ENCODE measurements at regions not wholly inside any gene's neighbourhood (a gene's known extent, or its start where the extent isn't known, plus 50 kb on each side); places are given as distances from the start of the nearest gene placed in this dataset.

GRCh38 chr13:50280441-50280937 is 265.2 kb downstream of the KCNRG start:
- no peak overlapping the region for H3K18ac ChIP-seq (ENCODE audit: low read depth, low read length)
- no peak overlapping the region for H3K23ac ChIP-seq (ENCODE audit: low read depth, low read length)
- no peak overlapping the region for H3K4me2 ChIP-seq (ENCODE audit: low read depth, low read length)
- no peak overlapping the region for H3K14ac ChIP-seq (replicated peaks; ENCODE audit: low read depth, low read length)
- H4K5ac ChIP-seq (ENCODE audit: low read depth, low read length), result no peak overlapping the region
- no peak overlapping the region for H3K9ac ChIP-seq (ENCODE audit: low read depth, low read length)
- no peak overlapping the region for H2BK20ac ChIP-seq (ENCODE audit: low read depth, low read length)
- ChIA-PET POLR2A (ENCODE audit: unreplicated experiment) (no interaction called here), CTCF (interaction anchor here (0.7 kb wide), 1 partner anchor 19 kb away, joined by 3 read pairs; no protein-coding TSS in a partner anchor)
- H3K4me1 ChIP-seq (ENCODE audit: control insufficient read depth, insufficient read depth, low read length), result no peaks in the 10 kb centered on the region
- no peak overlapping the region for H3K56ac ChIP-seq (ENCODE audit: extremely low read depth, insufficient read depth, low read length)
- intact Hi-C loops (cut with micrococcal nuclease), result no loop called here
- no peaks in the 10 kb centered on the region for H3K36me3 ChIP-seq (ENCODE audit: control insufficient read depth, insufficient read depth, low read length)
- in situ Hi-C loops (cut with MboI; ENCODE audit: low sequenced_read_pairs), result no loop called here
- H2BK5ac ChIP-seq (ENCODE audit: low read depth, low read length, poor library complexity, severe bottlenecking), result no peak overlapping the region
- dilution Hi-C loops (cut with HindIII; ENCODE audit: low sequenced_read_pairs, unreplicated experiment), result no loop called here
- peaks cover 5% of the 10 kb centered on the region for H3K9me3 ChIP-seq (ENCODE audit: control insufficient read depth, insufficient read depth, low read length)
- H4K91ac ChIP-seq (ENCODE audit: insufficient read depth, low read depth, low read length), result no peak overlapping the region
- H3K79me1 ChIP-seq (ENCODE audit: low read depth in 1 of 2, low read length in 2 of 2), result no peaks in the 10 kb centered on the region
- no TSS peak for BruUV-seq (replicated peaks)
- no peak overlapping the region for H3K4me3 ChIP-seq (ENCODE audit: insufficient read depth, low read depth, low read length)
- no peak overlapping the region for H2AK9ac ChIP-seq (replicated peaks; ENCODE audit: low read depth, low read length, poor library complexity)
- TF ChIP-seq CHD1 (IDR thresholded peaks at IDR 0.05; ENCODE audit: low read depth, low read length) (no peak), MXI1 (IDR thresholded peaks at IDR 0.05; ENCODE audit: borderline replicate concordance, low read depth, low read length) (no peak), ELK1 (IDR thresholded peaks at IDR 0.05; ENCODE audit: borderline replicate concordance, low read depth, low read length) (no peak), MAFK (IDR thresholded peaks at IDR 0.05; ENCODE audit: low read depth, low read length) (no peak), MAZ (IDR thresholded peaks at IDR 0.05; ENCODE audit: borderline replicate concordance, low read depth, low read length) (no peak), BHLHE40 (IDR thresholded peaks at IDR 0.05; ENCODE audit: low read depth, low read length) (no peak), POLR2A (IDR thresholded peaks at IDR 0.05; ENCODE audit: low read depth, low read length) (no peak), SMC3 (IDR thresholded peaks at IDR 0.05; ENCODE audit: low read depth, low read length) (no peak), USF2 (IDR thresholded peaks at IDR 0.05; ENCODE audit: low read depth, low read length) (no peak), RFX5 (IDR thresholded peaks at IDR 0.05; ENCODE audit: low read depth, low read length) (no peak), RCOR1 (IDR thresholded peaks at IDR 0.05; ENCODE audit: insufficient replicate concordance, low read length) (no peak), CEBPB (IDR thresholded peaks at IDR 0.05; ENCODE audit: low read depth, low read length) (no peak), FOS (IDR thresholded peaks at IDR 0.05; ENCODE audit: low read depth, low read length) (no peak), CTCF (conservative IDR thresholded peaks at IDR 0.05; ENCODE audit: low read depth, low read length) (no peak), NFE2L2 (IDR thresholded peaks at IDR 0.05; ENCODE audit: low read depth, low read length) (no peak), RAD21 (IDR thresholded peaks at IDR 0.05; ENCODE audit: low read length) (no peak)
- no peak overlapping the region for H2AK5ac ChIP-seq (ENCODE audit: low read depth, low read length)
- no peak overlapping the region for H3K27ac ChIP-seq (ENCODE audit: insufficient read depth, low read length)
- DNase-seq (no peak), ATAC-seq (ENCODE audit: low read depth) (no peak)
- no CpG with 5 or more reads among the region's 4 CpGs for WGBS, 2 experiments (ENCODE audit: extremely low coverage in 2 of 2, insufficient read length in 1 of 2)
- no peaks in the 10 kb centered on the region for H4K20me1 ChIP-seq (ENCODE audit: insufficient read depth, low read length)
- H3K27me3 ChIP-seq (ENCODE audit: control insufficient read depth, insufficient read depth, low read length), result peaks cover 4% of the 10 kb centered on the region
- no peak overlapping the region for H2AFZ ChIP-seq (replicated peaks; ENCODE audit: low read length, poor library complexity)
- H3K4ac ChIP-seq (ENCODE audit: low read depth, low read length), result no peak overlapping the region
- no peaks in the 10 kb centered on the region for H3K9me1 ChIP-seq (ENCODE audit: insufficient read depth, low read length)
- H2BK120ac ChIP-seq (ENCODE audit: low read depth, low read length), result no peak overlapping the region
- H2BK15ac ChIP-seq (ENCODE audit: low read depth, low read length), result no peak overlapping the region
- no peak overlapping the region for H4K8ac ChIP-seq (ENCODE audit: low read depth in 2 of 2, low read length in 2 of 2)
